B cell (primary cell): ENCODE measurements at regions not wholly inside any gene's neighbourhood (a gene's known extent, or its start where the extent isn't known, plus 50 kb on each side); places are given as distances from the start of the nearest gene placed in this dataset.

Source experiments
- ATAC-seq: fragments of 200-7000 bp; cut with Tn5 transposase; one replicate; pipeline ENCODE4 v1.10.0; 2021; ENCODE audit warnings: low read depth, mild to moderate bottlenecking, moderate number of reproducible peaks, moderate library complexity
- CTCF ChIA-PET: fragments of 350-600 bp; sonication (Branson Sonifier 250); formaldehyde crosslinking; loops from one replicate; lab custom pipeline; 2021; ENCODE audit warnings: antibody characterized with exemption, inconsistent platforms; lab: Charles Lee
- POLR2A ChIA-PET: fragments of 350-600 bp; sonication (Branson Sonifier 250); formaldehyde crosslinking; loops from one replicate; lab custom pipeline; 2021; ENCODE audit warnings: antibody characterized with exemption; lab: Charles Lee
- DNase-seq: peaks from one replicate; pipeline ENCODE4 v3.0.0; 2013
- H2AFZ ChIP-seq: 2 replicates; pipeline ENCODE4 v1.6.1; 2012; ENCODE audit warnings: mild to moderate bottlenecking, low read depth, low read length; ENCODE audit not compliant: insufficient read depth, poor library complexity, severe bottlenecking
- H3K27ac ChIP-seq, 2 donors: 1 replicate in 1 of 2; 2 replicates in 1 of 2; pipeline ENCODE4 v1.5.1; 2012 to 2013; ENCODE audit warnings: low read length in 2 of 2, mild to moderate bottlenecking in 2 of 2, moderate library complexity in 1 of 2
- H3K27me3 ChIP-seq, 4 experiments: fragments of 200-600 bp in 1 of 4; sonication (generic) in 1 of 4; replicated peaks in 1 of 4; 1 replicate in 2 of 4; 2 replicates in 2 of 4; pipeline versions ENCODE4 v1.6.1 to v1.7.0; 2013 to 2016; ENCODE audit warnings: low read length in 3 of 4, mild to moderate bottlenecking in 2 of 4, mixed read lengths in 1 of 4, moderate library complexity in 1 of 4; ENCODE audit not compliant: insufficient read depth in 4 of 4, control insufficient read depth in 3 of 4; ENCODE audit errors: control extremely low read depth in 1 of 4
- H3K36me3 ChIP-seq, 2 experiments: replicated peaks in 1 of 2; 1 replicate in 1 of 2; 2 replicates in 1 of 2; pipeline versions ENCODE4 v1.6.1 to v1.7.1; 2013; ENCODE audit warnings: low read length in 1 of 2; ENCODE audit not compliant: insufficient read depth in 2 of 2, control insufficient read depth in 1 of 2; ENCODE audit errors: control extremely low read depth in 1 of 2, extremely low read depth in 1 of 2
- H3K4me1 ChIP-seq, 2 donors: fragments of 200-600 bp in 1 of 2; sonication (generic) in 1 of 2; 1 replicate in 1 of 2; 2 replicates in 1 of 2; pipeline versions ENCODE4 v1.5.1 to v1.6.1; 2013 to 2017; ENCODE audit warnings: low read length in 2 of 2; ENCODE audit not compliant: control insufficient read depth in 2 of 2, insufficient read depth in 2 of 2
- H3K4me2 ChIP-seq: replicated peaks from 2 replicates; pipeline ENCODE3; 2012; ENCODE audit warnings: mild to moderate bottlenecking, low read depth, low read length; ENCODE audit not compliant: poor library complexity, severe bottlenecking
- H3K4me3 ChIP-seq, 5 experiments: fragments of 200-600 bp in 1 of 5; sonication (generic) in 1 of 5; 1 replicate in 3 of 5; 2 replicates in 2 of 5; pipeline versions ENCODE4 v1.5.1 to v1.7.0; 2011 to 2016; ENCODE audit warnings: low read length in 4 of 5, mild to moderate bottlenecking in 4 of 5, low read depth in 2 of 5, control low read depth in 1 of 5, moderate library complexity in 1 of 5; ENCODE audit not compliant: insufficient read depth in 1 of 5; ENCODE audit errors: control extremely low read depth in 1 of 5, extremely low read depth in 1 of 5
- H3K79me2 ChIP-seq: fragments of 200-600 bp; sonication (generic); one replicate; pipeline ENCODE4 v1.6.0; 2016; ENCODE audit warnings: low read length; ENCODE audit not compliant: control insufficient read depth, insufficient read depth
- H3K9ac ChIP-seq: fragments of 200-600 bp; sonication (generic); 2 replicates; pipeline ENCODE4 v1.6.1; 2017; ENCODE audit warnings: mild to moderate bottlenecking, low read length, moderate library complexity
- H3K9me3 ChIP-seq, 3 donors: one replicate each; pipeline versions ENCODE4 v1.6.1 to v1.7.1; 2013; ENCODE audit warnings: low read length in 2 of 3; ENCODE audit not compliant: control insufficient read depth in 2 of 3, insufficient read depth in 1 of 3; ENCODE audit errors: control extremely low read depth in 1 of 3
- H4K20me1 ChIP-seq: 2 replicates; pipeline ENCODE4 v1.6.0; 2012; ENCODE audit warnings: mild to moderate bottlenecking, low read length; ENCODE audit not compliant: insufficient read depth, control insufficient read depth, poor library complexity, severe bottlenecking
- H3K27ac Mint-ChIP-seq: one replicate; pipeline ENCODE4 v1.8.0; 2021; ENCODE audit warnings: mixed read lengths
- H3K27me3 Mint-ChIP-seq: one replicate; pipeline ENCODE4 v1.8.0; 2021; ENCODE audit warnings: mixed read lengths
- H3K4me1 Mint-ChIP-seq: one replicate; pipeline ENCODE4 v1.8.0; 2021; ENCODE audit warnings: mixed read lengths
- H3K4me3 Mint-ChIP-seq: one replicate; pipeline ENCODE4 v1.8.0; 2021; ENCODE audit warnings: mixed read lengths
- H3K9me3 Mint-ChIP-seq: one replicate; pipeline ENCODE4 v1.8.0; 2022; ENCODE audit warnings: mixed read lengths; ENCODE audit not compliant: insufficient read depth
- EZH2 ChIP-seq: IDR thresholded peaks from 2 replicates; pipeline ENCODE4 v1.6.1; 2012; ENCODE audit warnings: borderline replicate concordance, low read depth, mild to moderate bottlenecking, moderate library complexity, low read length; ENCODE audit not compliant: insufficient read depth, poor library complexity, severe bottlenecking
- WGBS: methylation state at CpG from one replicate; pipeline ENCODE4 v1.1.5; 2013; ENCODE audit warnings: missing lambda C conversion rate; ENCODE audit not compliant: insufficient coverage; 5-methylcytosine and 5-hydroxymethylcytosine counted together
- intact Hi-C: fragments of 100-400 bp; cut with micrococcal nuclease; formaldehyde crosslinking; loops from one replicate; pipeline ENCODE4 v1.10.0; 2022
- TF ChIP-seq, protein P1 (sequence below): fragments of 200-600 bp; IDR thresholded peaks from one replicate; pipeline ENCODE4 v1.8.0; 2022; ENCODE audit warnings: antibody characterized with exemption, mild to moderate bottlenecking

DNA sequence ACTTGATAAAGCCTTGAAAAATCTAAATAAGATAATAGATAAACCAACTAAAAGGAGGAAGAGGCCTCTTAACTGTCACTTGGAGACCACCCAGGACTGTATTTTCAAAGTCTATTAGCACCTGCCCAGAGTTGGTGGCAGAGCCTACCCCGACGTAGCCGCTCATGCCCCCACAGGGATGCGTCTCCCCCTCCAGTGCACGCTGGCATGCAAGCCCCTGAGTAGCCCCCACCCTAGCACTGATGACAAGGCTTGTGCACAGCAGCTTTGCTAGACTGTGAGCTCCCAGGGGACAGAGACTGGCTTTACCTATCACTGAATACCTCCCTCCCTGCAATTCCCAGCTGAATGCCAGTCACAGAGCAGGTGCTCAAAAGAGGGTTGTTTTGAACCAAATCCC lies 54.1 kb upstream of the HES1 start:
- Histone ChIP-seq H2AFZ (no peak overlapping the region), H3K79me2 (no peaks in the 10 kb centered on the region), H3K36me3 (no peaks in the 10 kb centered on the region), H4K20me1 (no peaks in the 10 kb centered on the region), H3K4me2 (no peak overlapping the region), H3K27me3 (peaks cover 0 to 2% (median 0%) of the 10 kb centered on the region in 4 experiments), H3K27ac (no peak overlapping the region), H3K4me3 (no peak overlapping the region), H3K4me1 (peaks cover 7 to 9% of the 10 kb centered on the region in 2 donors), H3K9ac (no peak overlapping the region), H3K9me3 (no peaks in the 10 kb centered on the region)
- Mint-ChIP-seq H3K27ac (no peak overlapping the region), H3K27me3 (peaks cover 8% of the 10 kb centered on the region), H3K9me3 (no peaks in the 10 kb centered on the region), H3K4me1 (peaks cover 20% of the 10 kb centered on the region), H3K4me3 (no peak overlapping the region)
- DNase-seq, result no peak
- TF ChIP-seq EZH2, result no peak
- TF ChIP-seq, protein P1, sequence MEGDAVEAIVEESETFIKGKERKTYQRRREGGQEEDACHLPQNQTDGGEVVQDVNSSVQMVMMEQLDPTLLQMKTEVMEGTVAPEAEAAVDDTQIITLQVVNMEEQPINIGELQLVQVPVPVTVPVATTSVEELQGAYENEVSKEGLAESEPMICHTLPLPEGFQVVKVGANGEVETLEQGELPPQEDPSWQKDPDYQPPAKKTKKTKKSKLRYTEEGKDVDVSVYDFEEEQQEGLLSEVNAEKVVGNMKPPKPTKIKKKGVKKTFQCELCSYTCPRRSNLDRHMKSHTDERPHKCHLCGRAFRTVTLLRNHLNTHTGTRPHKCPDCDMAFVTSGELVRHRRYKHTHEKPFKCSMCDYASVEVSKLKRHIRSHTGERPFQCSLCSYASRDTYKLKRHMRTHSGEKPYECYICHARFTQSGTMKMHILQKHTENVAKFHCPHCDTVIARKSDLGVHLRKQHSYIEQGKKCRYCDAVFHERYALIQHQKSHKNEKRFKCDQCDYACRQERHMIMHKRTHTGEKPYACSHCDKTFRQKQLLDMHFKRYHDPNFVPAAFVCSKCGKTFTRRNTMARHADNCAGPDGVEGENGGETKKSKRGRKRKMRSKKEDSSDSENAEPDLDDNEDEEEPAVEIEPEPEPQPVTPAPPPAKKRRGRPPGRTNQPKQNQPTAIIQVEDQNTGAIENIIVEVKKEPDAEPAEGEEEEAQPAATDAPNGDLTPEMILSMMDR, result no peak
- ATAC-seq, result no peak
- CTCF ChIA-PET, result interaction anchor here (0.9 to 1.7 kb wide), 4 partner anchors 9 to 234 kb away, joined by 3 to 7 read pairs (median 4); no protein-coding TSS in a partner anchor
- intact Hi-C loops, result no loop called here
- 94% methylated on average over 5 of the region's 5 CpGs for WGBS
- POLR2A ChIA-PET, result interaction anchor here (0.7 kb wide), 1 partner anchor 36 kb away, joined by 3 read pairs; no protein-coding TSS in a partner anchor

DNA sequence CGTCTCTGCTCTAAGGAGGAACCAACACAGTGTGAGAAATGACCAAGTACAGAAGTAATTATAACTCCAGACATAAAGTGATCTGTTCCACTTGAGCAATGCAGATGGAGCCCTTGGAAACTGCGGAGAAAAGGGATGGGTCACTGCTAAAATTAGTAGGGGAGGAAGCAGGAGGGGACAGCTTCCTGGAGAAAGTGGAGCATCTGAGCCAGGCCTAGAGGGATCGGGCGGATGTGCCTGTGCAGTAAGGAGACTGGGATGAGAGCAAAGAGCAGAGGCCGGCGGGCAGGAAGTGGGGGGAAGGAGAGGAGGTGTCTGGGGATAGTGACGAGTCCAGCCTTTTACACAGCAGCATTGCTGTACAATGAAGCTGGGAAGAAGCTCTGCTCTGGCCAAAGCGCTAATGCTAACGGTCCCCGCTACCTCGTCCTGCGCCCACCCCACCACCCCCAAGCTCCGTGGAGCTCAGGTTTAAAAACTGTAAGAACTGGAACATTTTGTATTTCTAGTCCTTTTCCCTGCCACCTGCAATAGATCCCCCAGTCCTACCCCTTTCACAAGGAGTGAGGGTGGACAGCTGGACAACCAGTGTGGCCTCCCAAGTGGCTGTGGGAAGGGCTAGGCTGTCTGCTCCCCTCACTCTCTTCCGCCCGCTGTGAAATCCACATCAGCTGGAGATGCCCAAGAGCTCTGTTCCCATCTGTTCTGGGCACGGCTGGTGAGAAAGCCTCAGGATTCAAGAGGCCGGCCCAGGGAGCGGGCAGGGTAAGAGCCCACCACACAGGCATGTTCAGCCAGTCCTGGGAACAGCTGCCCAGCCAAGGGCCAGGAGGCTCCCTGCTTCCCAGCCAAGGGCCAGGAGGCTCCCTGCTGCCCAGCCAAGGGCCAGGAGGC lies 53.0 kb upstream of the HES1 start:
- ATAC-seq, result no peak
- CTCF ChIA-PET, result interaction anchor here (0.9 to 1.4 kb wide), 4 partner anchors 11 to 232 kb away, joined by 3 to 7 read pairs (median 3); no protein-coding TSS in a partner anchor
- no peak overlapping the region for H3K27ac Mint-ChIP-seq
- Histone ChIP-seq H3K79me2 (no peaks in the 10 kb centered on the region), H3K27me3 (peaks cover 0 to 2% (median 0%) of the 10 kb centered on the region in 4 experiments), H2AFZ (no peak overlapping the region), H3K9ac (no peak overlapping the region), H3K4me2 (no peak overlapping the region), H3K36me3 (no peaks in the 10 kb centered on the region), H4K20me1 (no peaks in the 10 kb centered on the region), H3K4me1 (peaks cover 7 to 9% of the 10 kb centered on the region in 2 donors), H3K27ac (no peak overlapping the region), H3K4me3 (no peak overlapping the region), H3K9me3 (no peaks in the 10 kb centered on the region)
- peaks cover 8% of the 10 kb centered on the region for H3K27me3 Mint-ChIP-seq
- H3K4me3 Mint-ChIP-seq, result no peak overlapping the region
- POLR2A ChIA-PET, result no interaction called here
- TF ChIP-seq, protein P1, result no peak
- no peak for TF ChIP-seq EZH2
- DNase-seq, result no peak
- peaks cover 20% of the 10 kb centered on the region for H3K4me1 Mint-ChIP-seq
- intact Hi-C loops, result no loop called here
- WGBS, result 90% methylated on average over 16 of the region's 18 CpGs
- no peaks in the 10 kb centered on the region for H3K9me3 Mint-ChIP-seq
